ENCODE measurements at regions not wholly inside any gene's neighbourhood (a gene's known extent, or its start where the extent isn't known, plus 50 kb on each side); places are given as distances from the start of the nearest gene placed in this dataset.

DNA sequence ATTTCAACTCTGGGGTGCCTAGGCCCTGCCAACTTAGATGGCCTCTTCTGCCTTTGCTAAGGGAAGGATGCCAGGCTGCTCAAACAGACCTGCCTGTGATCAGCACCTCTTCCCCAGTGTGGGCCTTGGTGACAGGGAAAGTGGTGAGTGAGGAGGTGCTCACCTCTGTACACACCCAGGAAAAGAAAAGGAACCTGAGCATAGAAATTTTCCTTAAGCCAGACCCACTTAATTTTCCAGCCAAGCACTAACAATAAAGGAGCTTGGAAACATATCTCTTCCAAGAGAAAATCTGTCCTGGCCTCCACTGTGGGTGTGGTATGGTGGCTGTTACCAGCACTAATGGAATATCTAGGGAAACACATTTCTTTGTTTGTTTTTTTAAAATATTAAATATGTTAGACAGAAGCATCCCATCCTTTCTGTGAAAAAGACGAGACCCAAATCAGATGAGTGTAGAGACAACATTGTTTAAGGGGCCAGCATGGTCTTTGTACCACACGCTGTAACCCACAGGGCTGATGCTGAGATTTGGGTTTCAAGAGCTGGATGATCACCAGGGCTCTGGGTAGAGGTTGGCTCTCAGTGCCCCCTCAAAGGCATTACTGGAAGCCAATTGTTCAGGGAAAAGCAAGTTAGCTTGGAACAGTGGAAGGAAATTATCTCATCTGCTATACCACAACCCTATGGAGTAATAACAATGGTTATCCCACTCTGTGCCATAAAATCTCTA lies 472.2 kb downstream of the INSC start:
- DNase-seq, result no peak

- no peak for DNase-seq
Observed at GRCh38 chr11:15589070-15589626, 474.4 kb downstream of the INSC start.

- DNase-seq, result no peak
Observed at GRCh38 chr11:15590132-15590531, 475.4 kb downstream of the INSC start.

GRCh38 chr11:15591112-15591537 lies 476.4 kb downstream of the INSC start:
- no peak for DNase-seq

DNA sequence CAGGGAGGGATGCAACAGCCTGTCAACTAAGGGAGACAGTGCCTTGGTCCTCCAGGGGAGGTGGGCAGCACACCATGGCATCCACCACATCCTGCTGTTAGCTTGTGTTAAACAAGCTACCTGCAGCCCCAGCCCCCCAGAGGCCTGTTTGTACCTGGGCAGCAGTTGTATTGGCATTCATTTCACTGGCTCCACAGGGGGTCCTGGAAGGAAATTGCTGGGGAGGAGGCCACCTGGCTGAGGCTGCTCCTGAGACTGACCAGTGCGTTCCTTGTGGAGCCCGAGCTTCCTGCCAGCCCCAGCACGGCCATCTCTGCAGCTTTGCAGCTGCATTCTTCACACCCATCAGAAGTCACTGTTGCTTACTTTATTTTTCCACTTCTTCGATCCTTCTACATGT lies 479.9 kb downstream of the INSC start:
- DNase-seq, result no peak

DNA sequence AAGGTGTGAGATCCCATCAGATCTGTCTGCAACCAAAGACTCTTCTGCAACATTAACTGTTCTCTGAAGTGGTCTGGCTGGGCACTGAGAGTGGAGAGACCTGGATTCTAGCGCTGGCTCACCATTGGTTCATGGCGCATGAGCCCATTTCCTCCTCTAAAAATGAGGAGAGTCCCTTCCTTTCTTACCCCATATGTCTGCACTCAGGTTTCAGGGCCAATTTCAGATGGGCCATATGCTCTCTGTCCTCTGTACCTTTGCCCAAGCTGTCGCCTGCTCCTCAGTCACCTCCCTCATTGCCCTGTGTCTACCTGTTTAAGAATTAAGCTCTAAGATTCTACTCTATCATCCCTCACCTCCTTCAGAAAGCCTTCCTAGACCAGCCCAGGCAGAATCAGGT lies 484.7 kb downstream of the INSC start:
- no peak for DNase-seq

GRCh38 chr11:15602047-15602446 lies 487.3 kb downstream of the INSC start:
- DNase-seq, result no peak

- DNase-seq, result no peak
Observed at GRCh38 chr11:15602785-15603567, 488.3 kb downstream of the INSC start.

GRCh38 chr11:15605094-15605493 lies 490.4 kb downstream of the INSC start:
- DNase-seq, result no peak

DNA sequence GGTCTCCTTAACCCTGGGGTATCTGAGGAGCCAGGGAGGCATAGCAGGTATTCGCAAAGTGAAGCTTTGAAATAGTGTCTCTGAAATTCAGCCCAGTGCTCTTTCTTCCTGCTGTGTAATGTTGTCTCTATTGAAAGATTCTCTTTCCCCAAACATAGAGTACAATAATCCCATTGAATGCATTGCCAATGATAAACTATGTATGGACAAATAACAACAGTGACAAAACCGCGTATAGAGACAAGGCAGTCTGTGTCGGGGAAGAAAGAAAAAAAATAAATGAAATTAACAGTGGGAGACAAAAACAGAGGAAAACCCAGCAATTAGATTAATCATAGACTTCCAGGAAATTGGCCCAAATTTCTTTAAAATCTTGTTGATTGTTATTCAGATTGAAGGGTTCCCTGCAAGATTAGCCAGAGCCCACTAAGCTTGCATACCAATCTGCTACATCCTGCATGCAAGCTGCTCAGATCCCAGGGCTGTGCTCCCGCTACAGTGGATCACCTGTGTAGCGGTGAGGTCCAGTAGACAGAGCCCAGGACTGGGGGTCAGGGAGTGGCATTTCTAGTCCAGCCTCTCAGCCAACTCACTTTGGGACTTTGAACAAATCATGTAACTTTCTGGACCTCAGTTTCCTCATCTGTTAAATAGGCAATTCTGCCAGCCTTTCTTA lies 492.8 kb downstream of the INSC start:
- DNase-seq, result no peak

DNA sequence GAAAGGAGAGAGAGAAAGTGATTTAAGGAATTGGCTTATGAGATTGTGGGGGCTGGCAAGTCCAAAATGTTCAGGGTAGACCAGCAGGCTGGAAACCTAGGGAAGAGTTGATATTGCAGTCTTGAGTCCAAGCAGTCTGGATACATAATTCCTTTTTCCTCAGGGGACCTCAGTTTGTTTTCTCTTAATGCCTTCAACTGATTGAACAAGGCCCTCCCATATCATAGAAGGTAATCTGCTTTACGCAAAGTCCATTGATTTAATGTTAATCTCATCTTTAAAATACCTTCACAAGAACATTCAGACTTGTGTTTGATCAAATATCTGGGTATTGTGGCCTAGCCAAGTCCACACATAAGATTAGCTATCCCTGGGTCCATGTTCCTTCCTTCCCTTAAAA lies 494.7 kb downstream of the INSC start:
- no peak for DNase-seq

DNA sequence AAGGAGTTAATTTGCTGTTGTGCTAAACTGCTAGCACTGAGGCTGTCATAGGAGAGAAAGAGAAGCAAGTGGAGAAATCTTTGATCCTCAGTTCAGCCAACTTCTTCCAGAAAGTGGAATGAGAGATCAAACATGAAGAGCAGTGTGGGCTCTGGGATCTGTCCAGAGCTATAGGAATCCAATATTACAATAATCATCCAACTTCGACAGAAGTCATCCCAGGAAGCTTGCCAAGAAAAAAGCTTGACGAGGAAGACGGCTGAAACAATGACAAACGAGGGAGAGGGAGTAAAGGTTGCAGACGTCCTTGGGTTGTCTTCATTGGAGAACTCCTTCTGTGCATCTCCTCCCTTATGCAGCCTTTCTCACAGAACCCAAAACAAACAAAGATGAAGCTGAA lies 496.2 kb downstream of the INSC start:
- no peak for DNase-seq

- no peak for DNase-seq
Observed at GRCh38 chr11:15613251-15613650, 498.5 kb downstream of the INSC start.

- DNase-seq, result no peak
Observed at GRCh38 chr11:15613789-15614188, 499.1 kb downstream of the INSC start.

- no peak for DNase-seq
Observed at GRCh38 chr11:15615398-15616096, 500.8 kb downstream of the INSC start.

DNA sequence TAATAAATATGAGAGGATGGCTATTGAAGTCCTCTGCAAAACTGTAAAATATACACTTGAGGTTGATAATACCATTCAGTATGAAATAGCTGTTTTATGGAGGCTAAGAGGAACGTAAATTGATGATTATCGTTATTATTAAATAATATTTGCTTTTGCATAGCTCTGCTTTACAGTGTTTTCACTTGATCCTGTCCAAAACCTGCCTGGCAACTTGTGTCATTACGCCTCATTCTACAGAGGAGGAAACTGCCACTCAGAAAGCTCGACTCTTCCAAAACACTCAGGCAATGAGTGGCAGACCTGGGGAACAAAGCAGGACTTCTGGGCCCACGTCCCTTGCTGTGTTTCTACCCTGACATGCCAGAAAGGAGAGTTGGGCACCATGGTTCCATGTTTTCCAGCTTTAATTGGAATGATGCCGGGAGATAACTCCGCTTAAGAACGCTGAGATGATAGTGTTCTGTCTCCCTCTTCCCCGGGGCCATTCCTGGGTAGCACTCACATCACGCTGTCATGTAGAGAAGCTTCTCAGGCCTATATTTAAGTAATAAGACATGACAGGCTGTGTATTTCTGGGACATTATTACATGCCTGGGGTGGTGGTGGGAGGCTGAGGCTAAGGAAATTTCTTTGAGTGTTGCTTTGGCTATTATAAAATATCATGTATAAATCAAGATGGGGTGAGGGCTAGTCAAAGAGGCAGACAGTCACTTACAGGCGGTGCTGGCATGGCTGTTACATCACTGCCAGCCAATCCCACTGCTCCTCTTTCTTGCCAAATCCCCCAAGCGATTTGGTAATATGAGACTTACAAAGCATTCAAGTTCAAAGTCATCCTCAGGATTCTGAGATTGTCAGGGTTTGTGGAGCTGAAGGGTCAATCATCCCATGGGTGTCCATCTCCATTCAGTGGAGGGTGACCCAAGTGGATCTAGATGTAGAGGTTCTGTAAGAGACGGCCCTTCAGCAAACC lies 501.7 kb downstream of the INSC start:
- no peak for DNase-seq

GRCh38 chr11:15617126-15617525 lies 502.4 kb downstream of the INSC start:
- no peak for DNase-seq

DNA sequence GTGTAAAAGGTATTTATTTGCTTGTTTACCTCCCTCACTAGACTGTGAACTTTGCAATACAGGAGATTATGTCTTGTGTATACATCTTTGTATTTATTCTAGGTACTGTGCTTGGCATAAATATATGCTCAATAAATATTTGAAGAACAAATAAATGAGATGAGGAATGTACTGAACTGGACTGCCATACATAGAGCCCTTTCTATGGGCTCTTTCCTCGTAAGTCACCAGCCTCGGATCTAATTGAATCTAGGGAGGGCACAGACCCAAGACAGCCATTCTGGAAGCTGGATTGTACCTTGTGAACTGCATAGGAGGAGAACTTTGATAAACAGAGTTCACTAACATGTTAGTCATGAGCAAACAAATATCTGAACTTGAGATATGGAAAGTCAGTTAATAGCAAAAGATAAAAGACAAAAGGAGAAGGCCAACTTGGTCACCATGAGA lies 503.9 kb downstream of the INSC start:
- DNase-seq, result no peak

GRCh38 chr11:15621565-15621964 lies 506.8 kb downstream of the INSC start:
- DNase-seq, result no peak

- DNase-seq, result no peak
Observed at GRCh38 chr11:15622231-15622890, 507.6 kb downstream of the INSC start.

GRCh38 chr11:15624701-15625100 lies 510.0 kb downstream of the INSC start:
- no peak for DNase-seq
